NCI-H2171 (cell line): ENCODE measurements at regions not wholly inside any gene's neighbourhood (a gene's known extent, or its start where the extent isn't known, plus 50 kb on each side); places are given as distances from the start of the nearest gene placed in this dataset.

Experiments
- DNase-seq: peaks from one replicate; lab custom pipeline; 2025; lab: John Stamatoyannopoulos, UW

DNA sequence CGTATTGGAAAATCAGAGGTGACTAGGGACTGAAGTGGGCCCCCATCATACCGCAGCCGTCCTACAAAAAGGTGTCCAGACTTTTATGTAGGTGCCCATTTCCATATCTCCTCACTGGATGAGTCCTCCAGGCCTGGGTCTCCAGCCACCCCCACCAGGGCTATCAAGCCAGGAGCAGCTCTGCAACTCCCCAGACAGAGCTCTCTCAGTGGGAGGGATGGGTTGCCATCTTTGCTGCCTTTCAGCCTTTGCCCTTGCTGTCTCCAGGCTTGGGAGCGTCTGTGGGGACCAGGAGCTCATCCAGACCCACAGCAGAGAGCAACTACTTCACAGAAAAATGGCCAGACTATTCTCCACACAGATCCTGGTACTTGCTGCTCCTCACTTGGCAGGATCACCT lies 802.7 kb upstream of the IGFBP3 start:
- DNase-seq, result no peak

DNA sequence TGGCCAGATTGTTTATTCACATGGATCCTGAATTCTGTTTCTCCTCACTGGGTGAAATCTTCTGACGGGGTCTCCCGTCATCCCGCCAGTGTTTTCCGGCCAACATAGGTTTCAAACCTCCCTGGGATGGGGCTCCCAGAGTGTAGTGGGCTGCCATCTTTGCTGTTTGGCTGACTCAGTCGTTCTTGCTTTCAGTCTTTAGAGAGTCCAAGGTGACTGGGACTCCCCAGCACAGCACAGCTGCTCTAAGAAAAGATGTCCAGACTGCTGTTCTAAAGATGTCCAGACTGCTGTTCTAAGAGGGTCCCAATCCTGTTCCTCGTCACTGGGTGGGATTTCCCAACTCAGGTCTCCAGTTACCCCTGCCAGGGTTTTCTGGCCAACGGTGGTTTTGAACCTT lies 801.9 kb upstream of the IGFBP3 start:
- no peak for DNase-seq

DNA sequence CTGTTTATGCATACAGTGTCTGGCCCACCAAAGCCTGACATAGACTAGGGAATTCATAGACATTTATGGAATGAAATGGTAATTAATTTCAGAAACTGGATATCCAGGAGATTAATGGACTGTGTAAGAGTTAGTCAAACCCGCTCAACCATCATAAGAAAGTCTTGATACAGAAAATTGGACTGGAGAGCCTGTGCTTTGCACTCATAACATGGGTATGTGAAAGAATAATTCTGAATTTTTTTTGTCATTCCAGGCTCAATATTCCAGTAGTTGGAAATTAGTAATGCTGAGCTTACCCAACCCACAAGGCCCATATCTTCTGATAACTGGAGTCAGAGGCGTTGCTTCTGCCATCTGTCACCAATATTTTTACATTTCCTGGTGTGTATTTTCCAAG lies 799.7 kb upstream of the IGFBP3 start:
- DNase-seq, result no peak

DNA sequence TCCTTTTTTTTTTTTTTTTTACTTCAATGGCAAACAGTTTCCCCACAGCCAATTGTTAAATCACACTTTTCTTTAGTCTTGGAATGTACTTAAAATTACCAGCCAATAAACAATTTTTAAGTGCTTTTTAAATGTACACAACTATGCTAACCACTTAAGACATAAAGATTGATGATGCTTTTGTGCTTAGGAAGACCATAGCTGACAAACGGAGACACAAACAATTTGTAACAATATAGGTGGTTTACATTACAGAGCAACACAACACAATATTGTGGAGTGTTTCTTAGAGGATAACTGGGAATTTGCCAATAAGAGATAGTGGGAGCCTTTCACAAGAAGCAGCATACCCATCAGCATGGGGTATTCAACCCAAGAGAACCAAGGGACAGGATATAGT lies 798.5 kb upstream of the IGFBP3 start:
- DNase-seq, result no peak

DNA sequence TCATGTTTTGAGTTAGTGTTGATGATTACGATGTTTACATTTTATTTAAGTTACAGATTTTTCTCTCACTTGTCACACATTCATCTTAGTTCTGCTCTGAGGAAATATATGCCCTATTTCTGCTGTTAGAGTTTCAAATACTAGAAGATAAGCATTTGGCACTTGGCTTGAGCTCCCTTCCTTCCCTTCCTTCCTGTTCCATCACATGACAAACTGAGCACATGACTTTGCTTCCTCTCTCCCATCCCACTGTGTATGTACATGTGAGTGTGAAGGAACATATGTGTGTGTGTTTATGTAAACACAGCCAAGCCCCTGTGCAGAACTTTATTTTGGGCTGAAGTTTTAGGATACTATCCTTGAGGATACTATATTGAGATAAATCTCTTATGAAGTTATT lies 795.9 kb upstream of the IGFBP3 start:
- no peak for DNase-seq

DNA sequence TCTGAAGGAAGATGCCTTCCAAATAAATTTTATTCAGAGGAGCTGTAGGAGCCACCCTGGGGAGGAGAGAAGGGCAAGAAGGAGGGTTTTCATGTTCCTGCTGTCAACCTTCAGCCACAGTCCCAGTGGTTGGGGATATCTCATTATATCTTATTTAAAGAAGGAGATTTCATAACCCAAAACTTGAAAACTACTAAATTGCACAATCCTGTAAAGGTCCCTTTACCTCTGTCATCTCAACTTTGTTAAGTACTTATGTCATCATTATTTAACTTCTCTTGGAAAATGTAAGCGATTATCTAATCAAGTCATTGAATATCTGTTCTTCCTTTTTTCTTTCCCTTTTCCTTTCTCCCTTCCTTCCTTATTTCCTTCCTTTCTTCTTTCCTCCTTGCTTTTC lies 794.5 kb upstream of the IGFBP3 start:
- DNase-seq, result no peak

DNA sequence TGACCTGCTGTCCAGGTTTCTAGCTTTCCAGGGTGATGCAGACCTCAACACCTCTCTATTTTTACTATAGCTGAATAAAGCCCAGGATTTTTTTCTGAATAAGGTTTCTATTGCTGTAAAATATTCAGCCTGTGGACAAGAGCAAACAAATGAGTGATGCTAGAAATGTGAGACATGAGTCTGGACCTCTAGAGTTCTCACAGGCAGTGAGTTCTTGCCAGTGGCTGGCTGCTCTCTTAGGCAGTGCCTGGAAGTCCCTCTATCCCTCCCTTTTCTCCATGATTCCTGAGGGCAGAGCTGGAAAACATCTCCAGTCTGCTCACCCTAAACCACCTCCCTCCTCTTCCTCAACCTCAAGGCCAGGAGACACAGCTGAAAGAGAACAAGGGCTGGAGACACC lies 793.8 kb upstream of the IGFBP3 start:
- DNase-seq, result no peak

DNA sequence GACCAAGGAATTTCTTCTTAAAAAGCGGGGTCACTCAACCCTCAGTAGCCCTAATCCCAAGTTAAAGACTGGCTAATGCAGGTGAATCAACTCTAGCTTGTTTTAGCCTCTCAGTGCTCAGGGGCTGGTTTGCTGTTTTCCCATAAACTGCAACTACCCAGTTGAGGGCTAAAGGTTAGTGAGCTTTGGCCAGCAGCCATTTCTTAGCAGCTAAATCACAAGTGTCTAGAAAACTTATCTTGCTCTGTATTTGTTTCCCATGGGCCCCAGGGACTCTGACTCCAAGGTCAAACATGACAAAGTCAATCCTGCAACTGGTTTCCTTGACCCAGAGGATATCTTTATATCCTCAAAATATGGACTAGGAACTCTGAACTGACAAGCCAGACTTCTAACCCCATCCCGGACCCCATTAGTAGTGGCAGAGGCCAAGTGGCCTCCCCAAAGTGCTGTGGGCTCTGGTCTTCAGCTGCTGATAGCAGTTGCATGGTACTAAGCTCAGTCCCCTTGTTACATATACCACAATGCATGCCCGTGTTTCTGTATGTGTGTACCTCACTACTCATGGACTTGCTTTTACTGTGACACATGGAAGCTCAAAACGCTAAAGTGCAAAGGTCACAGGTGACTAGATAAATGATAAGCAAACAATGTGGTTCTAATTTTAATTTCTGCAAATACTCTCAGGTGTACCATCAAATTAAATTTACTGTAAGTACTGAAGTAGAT lies 793.0 kb upstream of the IGFBP3 start:
- DNase-seq, result no peak

DNA sequence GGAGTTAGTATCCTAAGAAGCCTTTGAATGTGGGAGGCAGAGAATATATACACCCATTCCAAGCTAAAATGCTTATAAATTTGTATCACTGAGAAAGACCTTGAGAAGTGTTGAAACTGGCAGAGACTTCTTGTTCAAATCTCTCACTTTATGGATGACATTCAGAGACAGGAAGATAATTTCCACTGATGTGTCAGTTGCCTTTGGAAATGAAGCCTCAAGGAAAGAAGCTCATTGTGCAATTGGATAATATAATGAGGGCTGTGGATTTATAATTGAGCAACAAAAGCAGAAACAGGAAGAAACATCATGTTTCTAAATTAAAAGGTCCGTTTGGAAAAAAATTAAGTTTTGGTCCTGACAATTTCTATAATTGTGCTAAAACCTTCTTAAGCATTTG lies 789.9 kb upstream of the IGFBP3 start:
- no peak for DNase-seq

DNA sequence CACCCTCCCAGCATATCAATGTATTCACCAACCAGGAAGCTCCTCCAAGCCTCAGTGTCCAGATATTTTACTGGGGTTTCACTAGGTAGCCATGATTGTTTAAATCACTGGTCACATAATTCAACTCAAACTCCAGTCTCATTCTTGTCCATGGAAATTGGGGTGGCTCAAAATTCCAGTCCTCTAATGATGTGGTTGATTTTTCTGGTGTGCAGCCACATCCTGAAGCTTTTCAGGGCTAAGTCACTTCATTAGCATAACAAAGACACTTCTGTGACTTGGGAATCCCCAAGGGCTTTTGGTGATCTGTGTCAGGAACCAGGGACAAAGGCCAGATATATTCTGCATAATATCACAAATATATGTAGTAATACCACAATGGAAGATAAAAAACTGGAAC lies 786.9 kb upstream of the IGFBP3 start:
- no peak for DNase-seq

DNA sequence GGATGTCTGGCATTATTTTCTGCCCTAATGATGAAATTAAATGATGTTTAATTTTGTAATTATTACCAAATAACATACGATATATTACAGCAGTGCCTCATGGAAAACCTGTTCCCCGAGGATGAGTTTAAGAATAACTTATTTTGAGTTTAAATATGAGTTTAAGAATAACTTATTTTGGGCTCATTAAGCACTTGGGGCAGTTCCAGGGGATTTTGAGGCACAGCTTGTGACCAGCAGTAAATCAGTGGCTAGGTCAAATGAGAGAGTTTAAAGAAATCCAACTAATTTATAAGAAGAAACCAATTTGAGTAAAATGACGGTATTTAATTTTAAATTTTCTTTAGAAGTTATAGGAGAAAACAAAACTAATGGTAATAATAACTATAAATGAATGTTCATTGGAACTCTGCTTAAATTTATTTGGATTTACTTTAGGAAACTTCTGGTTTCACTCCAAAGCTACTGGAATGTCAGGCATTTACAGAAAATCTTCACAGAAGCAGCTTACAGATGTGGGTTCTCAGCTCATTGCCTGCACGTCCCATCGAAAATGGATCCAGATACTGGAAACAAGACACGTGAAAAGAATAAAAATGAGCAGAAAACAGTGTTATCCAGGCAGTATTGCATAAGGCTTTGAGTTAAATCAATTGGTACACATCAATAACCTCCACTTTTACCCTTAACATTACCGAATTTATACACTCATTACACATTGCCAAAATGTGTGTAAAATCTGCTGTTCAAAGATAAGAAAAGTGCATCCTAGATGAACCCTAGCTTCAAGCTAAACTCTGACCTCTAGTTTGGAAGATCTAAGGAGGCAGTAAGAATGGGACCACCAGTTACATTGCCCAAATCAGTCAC lies 784.5 kb upstream of the IGFBP3 start:
- no peak for DNase-seq

DNA sequence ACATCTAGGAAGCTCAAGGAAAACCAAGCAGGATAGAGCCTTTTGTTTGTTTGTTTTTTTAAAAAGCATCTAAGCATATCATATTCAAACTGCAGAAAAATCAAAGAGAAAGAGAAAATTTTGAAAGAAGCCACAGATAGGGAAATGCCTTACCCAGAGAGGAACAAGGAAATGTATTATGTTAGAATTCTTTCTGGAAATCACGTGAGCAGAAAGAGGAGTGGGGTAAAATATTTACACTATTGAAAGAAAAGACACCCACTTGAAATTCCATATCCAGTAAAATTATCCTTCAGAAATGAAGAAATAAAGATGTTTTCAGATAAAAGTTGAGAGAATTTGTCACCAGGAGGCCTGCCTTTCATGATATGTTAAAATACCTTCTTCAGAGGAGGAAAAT lies 775.7 kb upstream of the IGFBP3 start:
- DNase-seq, result no peak

DNA sequence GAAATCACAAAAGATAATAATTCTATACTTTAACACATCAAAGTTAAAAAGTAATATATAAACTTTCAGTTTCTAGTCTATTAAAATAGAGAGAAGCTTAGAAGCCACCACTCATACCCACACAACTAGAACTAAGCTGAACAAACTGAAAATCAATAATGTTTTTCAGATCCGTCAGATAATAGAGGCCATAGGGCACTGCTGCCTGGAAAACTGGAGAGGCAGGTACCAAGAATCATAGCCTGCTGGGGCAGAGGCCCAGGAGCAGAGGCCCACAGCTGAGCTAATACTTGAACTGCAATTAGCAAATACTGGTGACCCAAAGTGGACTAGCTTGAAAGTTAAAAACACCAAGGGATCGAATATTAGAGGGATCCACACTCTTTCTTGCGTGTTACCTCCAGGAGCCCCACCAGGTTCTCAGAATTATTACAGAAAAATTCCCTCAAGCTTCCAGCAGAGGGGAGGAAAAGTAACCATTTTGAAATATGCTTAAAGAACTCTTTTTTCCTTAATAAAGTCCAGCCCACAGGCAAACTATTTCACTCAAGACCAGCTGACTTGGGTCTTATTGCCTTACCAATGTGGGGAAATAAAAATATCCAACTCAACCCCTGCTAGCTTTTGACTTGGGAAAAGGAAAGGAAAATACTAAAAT lies 774.1 kb upstream of the IGFBP3 start:
- DNase-seq, result no peak

DNA sequence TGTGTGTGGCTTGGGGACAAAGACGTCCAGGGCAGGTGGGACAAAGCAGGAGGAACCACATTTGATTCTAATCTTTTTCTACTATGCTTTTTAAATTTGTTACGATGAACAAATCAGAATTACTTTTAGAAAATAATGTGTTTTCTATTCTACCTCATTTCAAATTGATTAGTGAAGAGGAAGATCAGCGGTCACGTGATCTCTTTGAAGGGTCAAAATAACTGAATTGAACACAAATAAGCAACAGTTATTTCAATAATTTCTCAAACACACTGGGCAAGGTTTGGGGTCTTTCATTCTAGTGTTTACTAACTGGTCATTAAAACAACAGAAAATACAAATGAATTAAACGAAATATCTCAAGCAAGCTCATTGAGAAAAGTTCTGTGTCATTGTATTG lies 773.0 kb upstream of the IGFBP3 start:
- no peak for DNase-seq

DNA sequence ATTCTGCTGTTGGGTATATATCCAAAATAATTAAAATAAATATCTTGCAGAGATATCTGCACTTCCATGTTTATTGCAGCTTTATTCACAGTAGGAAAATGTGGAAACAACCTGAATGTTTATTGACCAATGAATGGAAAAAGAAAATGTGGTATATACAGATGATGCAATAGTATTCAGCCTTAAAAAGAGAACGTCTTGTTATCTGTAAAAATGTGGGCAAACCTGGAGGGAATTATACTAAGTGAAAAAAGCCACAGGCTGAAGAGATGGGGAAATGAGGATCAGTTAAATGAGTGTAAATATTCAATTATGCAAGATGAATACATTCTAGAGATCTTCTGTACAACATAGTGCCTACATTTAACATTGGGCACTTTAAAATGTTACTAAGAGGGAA lies 766.1 kb upstream of the IGFBP3 start:
- DNase-seq, result no peak

DNA sequence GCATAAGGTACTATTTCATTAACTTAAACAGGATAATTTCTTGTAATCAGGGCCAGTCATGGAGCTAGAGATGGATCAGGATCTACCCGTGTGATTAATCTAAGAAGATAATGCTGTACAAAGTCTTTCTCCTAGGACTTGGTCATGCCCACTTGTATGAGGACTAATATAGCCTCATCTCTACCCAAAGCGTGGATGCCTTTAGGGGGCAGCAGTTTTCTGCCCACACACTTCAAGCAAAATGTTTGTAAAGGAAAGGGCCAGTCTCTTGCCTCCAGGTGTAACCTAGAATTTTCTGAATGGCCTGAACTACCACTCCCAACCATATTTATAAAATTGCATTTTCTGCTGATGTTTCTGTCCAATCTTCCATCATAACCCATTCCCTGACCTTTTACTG lies 764.0 kb upstream of the IGFBP3 start:
- no peak for DNase-seq

DNA sequence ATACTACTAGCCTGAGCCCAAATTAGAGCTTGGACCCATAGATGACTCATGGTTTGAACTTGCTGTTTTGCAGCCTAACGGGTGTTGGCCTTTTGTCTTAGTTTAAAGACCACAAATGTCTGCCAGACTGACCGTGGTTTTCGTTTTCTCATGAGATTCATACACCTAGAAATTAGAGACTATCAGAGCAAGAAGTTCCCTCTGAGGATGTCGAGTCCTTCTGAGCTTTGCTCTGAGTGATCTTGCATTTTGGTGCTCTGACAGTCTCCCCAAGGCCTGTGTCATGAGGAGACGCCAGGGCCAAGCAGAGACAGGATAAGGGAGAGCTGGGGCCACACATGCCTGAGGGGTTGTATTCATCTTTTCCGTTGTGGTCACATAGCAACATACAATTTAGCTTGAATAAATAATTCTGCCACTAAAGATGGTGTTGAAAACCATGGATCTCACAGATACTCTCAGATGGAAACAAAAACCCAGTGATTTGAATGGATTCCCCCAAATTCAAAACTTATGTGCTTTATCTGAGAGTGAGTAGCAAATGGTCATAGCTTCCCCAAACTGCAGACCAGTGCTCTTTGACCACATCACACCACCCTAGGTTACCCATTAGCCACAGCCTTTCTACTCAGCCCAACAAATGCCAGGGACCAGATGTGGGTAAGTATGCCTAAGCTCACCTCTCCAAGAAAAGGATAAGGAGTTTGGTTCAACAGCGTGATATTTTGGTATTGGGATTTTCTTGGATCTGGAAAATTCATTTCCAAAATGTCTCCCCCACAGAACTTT lies 762.0 kb upstream of the IGFBP3 start:
- DNase-seq, result no peak

DNA sequence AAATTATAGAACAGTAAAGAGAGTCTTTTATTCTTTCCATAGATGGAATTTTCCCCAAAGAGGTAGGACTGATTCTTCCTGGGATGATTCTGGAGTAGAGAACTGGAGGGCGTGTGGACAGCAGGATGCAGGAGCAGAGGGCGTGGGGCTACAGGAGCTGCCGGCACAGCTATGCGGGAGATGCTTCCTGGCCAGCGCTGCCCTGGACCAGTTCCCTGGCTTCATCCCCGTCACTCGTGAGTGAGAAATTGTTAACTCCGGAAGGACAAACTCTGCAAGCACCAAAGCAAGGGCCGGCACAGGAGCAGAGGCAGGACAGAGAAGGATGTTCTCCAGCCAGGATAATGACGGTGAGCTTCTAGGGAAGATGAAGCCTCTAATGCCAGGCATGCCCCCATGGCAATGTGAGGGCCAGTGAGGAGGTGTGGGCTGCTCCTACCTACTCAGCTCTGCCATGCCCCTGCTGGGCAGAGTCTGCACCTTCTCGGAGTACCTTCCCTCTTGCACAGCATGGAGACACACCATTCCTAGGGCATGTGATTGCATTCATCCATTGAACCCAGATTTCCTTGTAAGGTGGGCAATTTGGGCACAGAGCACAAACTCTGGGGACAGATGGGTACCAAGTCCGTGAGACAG lies 760.9 kb upstream of the IGFBP3 start:
- no peak for DNase-seq

DNA sequence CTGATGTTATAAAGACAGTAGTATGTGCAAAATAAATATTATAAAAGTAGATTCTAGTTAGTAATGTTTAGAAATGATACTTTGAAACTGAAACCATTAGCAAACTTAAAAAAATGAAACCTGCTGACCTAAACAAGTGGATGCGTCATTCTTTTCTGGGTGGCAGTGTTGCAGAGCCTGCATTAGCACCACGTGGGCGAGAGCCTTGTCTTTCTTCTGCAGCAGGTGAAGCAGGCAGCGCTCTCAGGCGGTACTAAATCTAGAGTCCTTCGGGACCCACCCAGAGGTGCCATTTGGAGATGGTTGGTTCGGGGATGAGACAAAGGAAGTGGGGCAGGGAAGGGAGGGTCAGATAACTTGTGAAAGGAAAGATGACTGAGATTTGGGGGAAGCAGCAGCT lies 759.1 kb upstream of the IGFBP3 start:
- DNase-seq, result no peak

DNA sequence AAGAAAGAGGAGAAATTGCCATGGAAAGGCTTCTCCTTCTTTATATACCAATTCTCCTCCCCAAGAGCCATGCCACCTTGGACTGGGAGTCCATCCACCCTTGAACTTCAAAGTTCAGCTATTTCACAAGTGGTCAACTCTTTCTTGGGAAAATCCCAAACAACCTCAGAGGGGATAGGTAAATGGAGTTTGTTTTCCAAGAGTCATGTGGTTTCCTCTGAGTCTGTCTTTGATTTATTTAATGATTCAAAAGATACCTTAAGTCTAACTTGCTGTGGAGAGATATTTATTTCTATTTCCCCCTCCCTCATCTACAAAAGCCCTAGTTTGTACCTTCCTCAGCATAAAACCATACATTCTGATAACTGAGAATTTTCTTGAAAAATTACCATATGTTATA lies 758.6 kb upstream of the IGFBP3 start:
- DNase-seq, result no peak

DNA sequence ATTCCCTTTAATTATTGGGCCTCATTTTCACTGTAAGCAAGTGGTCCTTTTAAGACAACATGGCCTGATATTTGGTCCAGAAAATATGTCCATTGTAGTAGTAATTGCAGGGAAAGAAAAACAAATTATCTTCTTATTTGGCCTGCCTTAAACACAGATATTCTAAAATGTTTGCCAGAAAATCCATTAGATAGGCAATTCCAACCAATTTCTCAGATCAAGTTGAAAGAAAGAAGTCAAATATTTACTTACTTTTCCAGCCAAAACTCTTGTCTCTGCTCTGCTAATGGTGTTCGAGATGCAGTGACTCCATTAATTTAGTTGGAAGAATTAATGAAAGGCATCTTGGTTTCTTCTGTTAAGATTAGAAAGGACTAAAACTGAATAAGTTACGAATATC lies 757.3 kb upstream of the IGFBP3 start:
- no peak for DNase-seq

DNA sequence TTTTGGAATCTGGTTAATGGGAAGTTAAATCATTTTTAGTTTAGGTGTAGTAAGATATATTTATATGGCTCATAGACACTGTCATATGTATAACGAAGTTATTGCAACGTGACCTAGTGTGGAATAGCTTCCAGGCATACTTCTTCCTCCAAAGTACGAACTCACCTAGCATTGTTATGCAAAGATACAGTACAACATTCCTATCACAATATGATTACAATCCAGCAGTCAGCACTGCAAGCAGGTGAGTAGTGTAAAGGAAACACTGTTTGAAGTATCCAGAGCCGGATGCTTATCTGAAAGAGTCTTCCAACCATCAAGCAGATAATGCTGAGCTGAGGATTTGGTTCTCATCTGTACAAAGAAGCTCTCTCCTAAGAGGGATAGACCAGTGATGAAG lies 754.4 kb upstream of the IGFBP3 start:
- no peak for DNase-seq
